ENCODE measurements at regions not wholly inside any gene's neighbourhood (a gene's known extent, or its start where the extent isn't known, plus 50 kb on each side); places are given as distances from the start of the nearest gene placed in this dataset.

- Mint-ChIP-seq H3K36me3 (ENCODE audit: insufficient read depth, unreplicated experiment) (no peaks in the 10 kb centered on the region), H3K27me3 (ENCODE audit: unreplicated experiment) (no peaks in the 10 kb centered on the region), H3K4me1 (ENCODE audit: low read depth, unreplicated experiment) (peaks cover 42% of the 10 kb centered on the region), H3K4me3 (ENCODE audit: low read depth, unreplicated experiment) (no peak overlapping the region), H3K9me3 (ENCODE audit: low read depth, unreplicated experiment) (peaks cover 3% of the 10 kb centered on the region), H3K27ac (ENCODE audit: unreplicated experiment) (peak overlapping the region; percentile 59)
- DNase-seq: no peak
- no peak for TF ChIP-seq CTCF (IDR thresholded peaks at IDR 0.05; ENCODE audit: unreplicated experiment)
- CTCF ChIA-PET: no interaction called here
- intact Hi-C loops (cut with micrococcal nuclease; ENCODE audit: unreplicated experiment): no loop called here
- no TSS peak for BruUV-seq (replicated peaks)
These were observed 137.1 kb downstream of the ZNF365 start for GRCh38 chr10:62511238-62511637.

- intact Hi-C loops (cut with micrococcal nuclease; ENCODE audit: unreplicated experiment): no loop called here
- TF ChIP-seq CTCF (IDR thresholded peaks at IDR 0.05; ENCODE audit: unreplicated experiment): no peak
These were observed 137.5 kb downstream of the ZNF365 start for GRCh38 chr10:62511656-62512055.

GRCh38 chr10:62512732-62513475 is 138.7 kb downstream of the ZNF365 start:
- peaks cover 5% of the 10 kb centered on the region for H3K9me3 Mint-ChIP-seq (ENCODE audit: low read depth, unreplicated experiment)
- CTCF ChIA-PET: interaction anchor here (0.6 to 1.7 kb wide), 5 partner anchors 27 to 304 kb away, joined by 3 to 8 read pairs (median 4); no protein-coding TSS in a partner anchor
- H3K4me3 Mint-ChIP-seq (ENCODE audit: low read depth, unreplicated experiment): peak overlapping the region; percentile 26
- intact Hi-C loops (cut with micrococcal nuclease; ENCODE audit: unreplicated experiment): no loop called here
- no peaks in the 10 kb centered on the region for H3K36me3 Mint-ChIP-seq (ENCODE audit: insufficient read depth, unreplicated experiment)
- peaks cover 42% of the 10 kb centered on the region for H3K4me1 Mint-ChIP-seq (ENCODE audit: low read depth, unreplicated experiment)
- BruUV-seq (replicated peaks): no TSS peak
- TF ChIP-seq CTCF (IDR thresholded peaks at IDR 0.05; ENCODE audit: unreplicated experiment): no peak
- H3K27me3 Mint-ChIP-seq (ENCODE audit: unreplicated experiment): no peaks in the 10 kb centered on the region
- DNase-seq: peak; percentile 5
- H3K27ac Mint-ChIP-seq (ENCODE audit: unreplicated experiment): peak overlapping the region; percentile 59

More at GRCh38 chr10:62511656-62512055, 137.5 kb downstream of the ZNF365 start:
- peak overlapping the region; percentile 59 for H3K27ac Mint-ChIP-seq (ENCODE audit: unreplicated experiment)
- no peaks in the 10 kb centered on the region for H3K27me3 Mint-ChIP-seq (ENCODE audit: unreplicated experiment)
- H3K36me3 Mint-ChIP-seq (ENCODE audit: insufficient read depth, unreplicated experiment): no peaks in the 10 kb centered on the region
- CTCF ChIA-PET: interaction anchor here (1.7 kb wide), 1 partner anchor 60 kb away, joined by 4 read pairs; no protein-coding TSS in a partner anchor
- no peak for DNase-seq
- H3K9me3 Mint-ChIP-seq (ENCODE audit: low read depth, unreplicated experiment): peaks cover 4% of the 10 kb centered on the region
- no peak overlapping the region for H3K4me3 Mint-ChIP-seq (ENCODE audit: low read depth, unreplicated experiment)
- H3K4me1 Mint-ChIP-seq (ENCODE audit: low read depth, unreplicated experiment): peaks cover 42% of the 10 kb centered on the region
- no TSS peak for BruUV-seq (replicated peaks)

- H3K4me3 Mint-ChIP-seq (ENCODE audit: low read depth, unreplicated experiment): no peak overlapping the region
- no peak overlapping the region for H3K27ac Mint-ChIP-seq (ENCODE audit: unreplicated experiment)
- intact Hi-C loops (cut with micrococcal nuclease; ENCODE audit: unreplicated experiment): no loop called here
- no peaks in the 10 kb centered on the region for H3K36me3 Mint-ChIP-seq (ENCODE audit: insufficient read depth, unreplicated experiment)
- peaks cover 42% of the 10 kb centered on the region for H3K4me1 Mint-ChIP-seq (ENCODE audit: low read depth, unreplicated experiment)
- BruUV-seq (replicated peaks): no TSS peak
- peaks cover 5% of the 10 kb centered on the region for H3K9me3 Mint-ChIP-seq (ENCODE audit: low read depth, unreplicated experiment)
- peak; percentile 7 for DNase-seq
- CTCF ChIA-PET: no interaction called here
- H3K27me3 Mint-ChIP-seq (ENCODE audit: unreplicated experiment): no peaks in the 10 kb centered on the region
- TF ChIP-seq CTCF (IDR thresholded peaks at IDR 0.05; ENCODE audit: unreplicated experiment): no peak
These were observed 140.0 kb downstream of the ZNF365 start for GRCh38 chr10:62514079-62514693.

All from Calu3 (cell line).